ENCODE measurements at regions not wholly inside any gene's neighbourhood (a gene's known extent, or its start where the extent isn't known, plus 50 kb on each side); places are given as distances from the start of the nearest gene placed in this dataset.

GRCh38 chr12:118549510-118549980 is 173.2 kb downstream of the SUDS3 start:
- TF ChIP-seq, protein P1, sequence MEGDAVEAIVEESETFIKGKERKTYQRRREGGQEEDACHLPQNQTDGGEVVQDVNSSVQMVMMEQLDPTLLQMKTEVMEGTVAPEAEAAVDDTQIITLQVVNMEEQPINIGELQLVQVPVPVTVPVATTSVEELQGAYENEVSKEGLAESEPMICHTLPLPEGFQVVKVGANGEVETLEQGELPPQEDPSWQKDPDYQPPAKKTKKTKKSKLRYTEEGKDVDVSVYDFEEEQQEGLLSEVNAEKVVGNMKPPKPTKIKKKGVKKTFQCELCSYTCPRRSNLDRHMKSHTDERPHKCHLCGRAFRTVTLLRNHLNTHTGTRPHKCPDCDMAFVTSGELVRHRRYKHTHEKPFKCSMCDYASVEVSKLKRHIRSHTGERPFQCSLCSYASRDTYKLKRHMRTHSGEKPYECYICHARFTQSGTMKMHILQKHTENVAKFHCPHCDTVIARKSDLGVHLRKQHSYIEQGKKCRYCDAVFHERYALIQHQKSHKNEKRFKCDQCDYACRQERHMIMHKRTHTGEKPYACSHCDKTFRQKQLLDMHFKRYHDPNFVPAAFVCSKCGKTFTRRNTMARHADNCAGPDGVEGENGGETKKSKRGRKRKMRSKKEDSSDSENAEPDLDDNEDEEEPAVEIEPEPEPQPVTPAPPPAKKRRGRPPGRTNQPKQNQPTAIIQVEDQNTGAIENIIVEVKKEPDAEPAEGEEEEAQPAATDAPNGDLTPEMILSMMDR (IDR thresholded peaks at IDR 0.05) = no peak
- TF ChIP-seq POLR2A (IDR thresholded peaks at IDR 0.05) = no peak
